CD4-positive, alpha-beta T cell treated with Interferon gamma for 1 hour (primary cell): ENCODE measurements at regions not wholly inside any gene's neighbourhood (a gene's known extent, or its start where the extent isn't known, plus 50 kb on each side); places are given as distances from the start of the nearest gene placed in this dataset.

Experiments used
- DNase-seq: peaks from one replicate; pipeline ENCODE4 v3.0.0-alpha.2; 2020

- no peak for DNase-seq
Observed at GRCh38 chr6:120200853-120201252, 851.3 kb upstream of the MAN1A1 start.

- DNase-seq = no peak
Observed at GRCh38 chr6:120198033-120198432, 848.5 kb upstream of the MAN1A1 start.

- DNase-seq = no peak
Observed at GRCh38 chr6:120186080-120186479, 836.5 kb upstream of the MAN1A1 start.

GRCh38 chr6:120173250-120173649 is 823.7 kb upstream of the MAN1A1 start:
- no peak for DNase-seq

GRCh38 chr6:120164531-120164930 is 815.0 kb upstream of the MAN1A1 start:
- no peak for DNase-seq

- no peak for DNase-seq
Observed at GRCh38 chr6:120157873-120158272, 808.3 kb upstream of the MAN1A1 start.

GRCh38 chr6:120147071-120147871 is 797.7 kb upstream of the MAN1A1 start:
- no peak for DNase-seq

- DNase-seq = no peak
Observed at GRCh38 chr6:120141601-120142000, 792.0 kb upstream of the MAN1A1 start.

- DNase-seq = no peak
Observed at GRCh38 chr6:120137492-120137891, 787.9 kb upstream of the MAN1A1 start.

- DNase-seq = no peak
Observed at GRCh38 chr6:120129228-120129627, 779.7 kb upstream of the MAN1A1 start.

- DNase-seq = no peak
Observed at GRCh38 chr6:120122401-120122800, 772.8 kb upstream of the MAN1A1 start.

GRCh38 chr6:120116343-120116742 is 766.8 kb upstream of the MAN1A1 start:
- no peak for DNase-seq

- DNase-seq = no peak
Observed at GRCh38 chr6:120112980-120113379, 763.4 kb upstream of the MAN1A1 start.

GRCh38 chr6:120111001-120111400 is 761.4 kb upstream of the MAN1A1 start:
- DNase-seq = no peak

- DNase-seq = no peak
Observed at GRCh38 chr6:120108061-120108795, 758.7 kb upstream of the MAN1A1 start.

- no peak for DNase-seq
Observed at GRCh38 chr6:120103618-120104017, 754.1 kb upstream of the MAN1A1 start.

- no peak for DNase-seq
Observed at GRCh38 chr6:120096696-120097260, 747.2 kb upstream of the MAN1A1 start.

GRCh38 chr6:120083186-120083585 is 733.6 kb upstream of the MAN1A1 start:
- no peak for DNase-seq

GRCh38 chr6:120077489-120077888 is 727.9 kb upstream of the MAN1A1 start:
- no peak for DNase-seq

- DNase-seq = no peak
Observed at GRCh38 chr6:120058410-120058809, 708.8 kb upstream of the MAN1A1 start.

- DNase-seq = no peak
Observed at GRCh38 chr6:120056085-120056484, 706.5 kb upstream of the MAN1A1 start.

GRCh38 chr6:120055071-120055470 is 705.5 kb upstream of the MAN1A1 start:
- no peak for DNase-seq

- DNase-seq = no peak
Observed at GRCh38 chr6:120039664-120040063, 690.1 kb upstream of the MAN1A1 start.

- no peak for DNase-seq
Observed at GRCh38 chr6:120031837-120032236, 682.3 kb upstream of the MAN1A1 start.
